Parathyroid adenoma (tissue), 2 donors: ENCODE measurements at regions not wholly inside any gene's neighbourhood (a gene's known extent, or its start where the extent isn't known, plus 50 kb on each side); places are given as distances from the start of the nearest gene placed in this dataset.

Experiments used
- H2AFZ ChIP-seq: fragments of 300-600 bp; sonication (generic); one replicate; pipeline ENCODE4 v1.7.0; 2017; ENCODE audit warnings: antibody characterized with exemption, mild to moderate bottlenecking
- H3K27ac ChIP-seq: fragments of 300-600 bp; sonication (generic); one replicate; pipeline ENCODE4 v1.7.0; 2017
- H3K27me3 ChIP-seq: fragments of 300-600 bp; sonication (generic); one replicate; pipeline ENCODE4 v1.7.0; 2017; ENCODE audit warnings: low read length; ENCODE audit not compliant: control insufficient read depth, insufficient read depth
- H3K36me3 ChIP-seq: fragments of 300-600 bp; sonication (generic); one replicate; pipeline ENCODE4 v1.7.0; 2017; ENCODE audit warnings: low read length; ENCODE audit not compliant: control insufficient read depth, insufficient read depth
- H3K4me1 ChIP-seq: fragments of 300-600 bp; sonication (generic); one replicate; pipeline ENCODE4 v1.7.0; 2017; ENCODE audit warnings: control low read depth
- H3K4me2 ChIP-seq: fragments of 300-600 bp; sonication (generic); one replicate; pipeline ENCODE4 v1.7.0; 2017; ENCODE audit warnings: low read length
- H3K4me3 ChIP-seq: fragments of 300-600 bp; sonication (generic); one replicate; pipeline ENCODE4 v1.7.0; 2017; ENCODE audit warnings: low read depth, low read length
- H3K79me2 ChIP-seq: fragments of 300-600 bp; sonication (generic); one replicate; pipeline ENCODE4 v1.7.0; 2017; ENCODE audit warnings: control low read depth
- H3K9ac ChIP-seq: fragments of 300-600 bp; sonication (generic); one replicate; pipeline ENCODE4 v1.7.0; 2017; ENCODE audit warnings: mild to moderate bottlenecking
- H3K9me3 ChIP-seq: fragments of 300-600 bp; sonication (generic); one replicate; pipeline ENCODE4 v1.7.0; 2017; ENCODE audit warnings: low read length; ENCODE audit not compliant: control insufficient read depth
- CTCF ChIP-seq: fragments of 300-600 bp; sonication (generic); IDR thresholded peaks from one replicate; pipeline ENCODE4 v1.7.0; 2017; ENCODE audit warnings: antibody characterized with exemption, mild to moderate bottlenecking
- donor health status: primary hyperparathyroidism.

DNA sequence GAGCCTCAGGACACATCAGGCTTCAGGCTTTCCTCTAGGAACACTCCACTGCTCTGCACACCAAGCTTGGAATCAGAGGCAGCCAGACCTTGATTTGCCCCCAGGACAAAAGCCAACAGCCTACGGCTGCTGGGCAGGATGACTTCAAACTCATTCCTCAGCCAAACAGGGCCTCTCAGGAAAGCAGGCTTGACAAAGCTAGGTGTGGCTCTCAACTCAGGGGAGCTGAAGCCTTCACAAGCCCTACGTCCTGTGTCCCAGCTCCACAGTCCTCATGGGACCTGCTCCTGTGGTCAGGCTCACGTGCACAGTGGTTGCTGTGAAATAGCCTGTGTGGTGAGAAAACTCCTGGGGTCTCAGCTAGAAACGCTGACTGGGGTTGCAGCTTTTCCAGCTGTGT lies 398.9 kb upstream of the ZNF507 start:
- TF ChIP-seq CTCF, result no peak
- H3K36me3 ChIP-seq, result no peaks in the 10 kb centered on the region

GRCh38 chr19:31947436-31948115 lies 397.8 kb upstream of the ZNF507 start:
- Histone ChIP-seq H3K4me2 (no peak overlapping the region), H3K27ac (no peak overlapping the region), H3K4me1 (no peaks in the 10 kb centered on the region), H3K4me3 (no peak overlapping the region), H3K36me3 (no peaks in the 10 kb centered on the region), H3K27me3 (no peaks in the 10 kb centered on the region), H2AFZ (no peak overlapping the region), H3K79me2 (no peaks in the 10 kb centered on the region), H3K9ac (no peak overlapping the region), H3K9me3 (no peaks in the 10 kb centered on the region)
- TF ChIP-seq CTCF, result no peak

More for the DNA sequence above, 398.9 kb upstream of the ZNF507 start:
- no peaks in the 10 kb centered on the region for H3K9me3 ChIP-seq
- no peak overlapping the region for H3K4me2 ChIP-seq
- no peak overlapping the region for H3K4me3 ChIP-seq
- no peaks in the 10 kb centered on the region for H3K79me2 ChIP-seq
- no peak overlapping the region for H3K9ac ChIP-seq
- no peak overlapping the region for H3K27ac ChIP-seq
- H2AFZ ChIP-seq, result no peak overlapping the region
- no peaks in the 10 kb centered on the region for H3K27me3 ChIP-seq
- no peaks in the 10 kb centered on the region for H3K4me1 ChIP-seq

GRCh38 chr19:31952693-31953092 lies 392.7 kb upstream of the ZNF507 start:
- Histone ChIP-seq H3K4me1 (no peaks in the 10 kb centered on the region), H3K79me2 (no peaks in the 10 kb centered on the region), H3K36me3 (no peaks in the 10 kb centered on the region), H3K27me3 (no peaks in the 10 kb centered on the region), H3K9ac (no peak overlapping the region), H3K4me2 (no peak overlapping the region), H3K27ac (no peak overlapping the region), H3K9me3 (no peaks in the 10 kb centered on the region), H3K4me3 (no peak overlapping the region), H2AFZ (no peak overlapping the region)
- no peak for TF ChIP-seq CTCF

DNA sequence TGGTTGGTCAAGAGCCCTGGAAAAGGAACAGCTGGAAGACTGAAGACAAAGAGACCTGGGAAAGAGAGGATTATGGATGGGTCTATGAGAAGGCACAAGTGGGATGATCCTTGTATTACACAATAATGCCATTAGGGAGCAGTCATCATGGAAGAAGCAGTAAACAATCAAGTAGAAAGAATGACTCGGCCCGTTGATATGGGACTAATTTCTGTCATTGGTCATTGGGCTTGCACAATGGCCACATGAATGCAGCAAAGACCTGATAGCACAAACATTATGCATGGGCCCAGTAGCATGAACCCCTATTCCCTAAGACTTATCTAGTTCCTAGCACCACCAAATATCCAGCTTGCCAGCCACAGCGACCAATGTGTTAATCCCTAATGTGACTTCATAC lies 390.3 kb upstream of the ZNF507 start:
- Histone ChIP-seq H3K9me3 (no peaks in the 10 kb centered on the region), H3K9ac (no peak overlapping the region), H3K4me1 (no peaks in the 10 kb centered on the region), H3K4me3 (no peak overlapping the region), H3K27me3 (no peaks in the 10 kb centered on the region), H3K36me3 (no peaks in the 10 kb centered on the region), H3K27ac (no peak overlapping the region), H2AFZ (no peak overlapping the region), H3K4me2 (no peak overlapping the region), H3K79me2 (no peaks in the 10 kb centered on the region)
- TF ChIP-seq CTCF, result no peak

DNA sequence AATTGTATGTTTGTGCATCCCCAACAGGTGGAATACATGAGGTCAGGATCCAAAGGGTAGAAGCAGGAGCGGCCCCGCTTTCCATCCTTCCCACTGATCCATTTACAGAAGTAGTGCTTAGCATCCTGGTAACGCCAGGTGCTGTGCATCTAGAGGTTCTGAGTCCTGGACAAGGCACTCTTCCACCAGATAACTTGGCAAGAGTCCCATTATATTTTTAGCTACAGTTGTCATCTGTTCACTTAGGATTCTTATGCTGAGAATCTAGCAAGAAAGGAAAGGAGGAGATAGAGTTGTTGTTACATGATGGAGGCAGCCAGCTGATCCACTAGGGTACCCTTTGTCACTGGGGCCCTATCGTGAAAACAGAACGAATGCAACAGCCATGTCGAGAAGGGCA lies 389.5 kb upstream of the ZNF507 start:
- no peaks in the 10 kb centered on the region for H3K4me1 ChIP-seq
- TF ChIP-seq CTCF, result no peak
- no peaks in the 10 kb centered on the region for H3K79me2 ChIP-seq
- no peaks in the 10 kb centered on the region for H3K36me3 ChIP-seq
- H3K27ac ChIP-seq, result no peak overlapping the region
- no peak overlapping the region for H2AFZ ChIP-seq
- H3K9ac ChIP-seq, result no peak overlapping the region
- no peak overlapping the region for H3K4me3 ChIP-seq
- no peak overlapping the region for H3K4me2 ChIP-seq
- H3K27me3 ChIP-seq, result no peaks in the 10 kb centered on the region
- no peaks in the 10 kb centered on the region for H3K9me3 ChIP-seq
